ENCODE measurements at regions not wholly inside any gene's neighbourhood (a gene's known extent, or its start where the extent isn't known, plus 50 kb on each side); places are given as distances from the start of the nearest gene placed in this dataset.

GRCh38 chr9:18188971-18189370, 285.0 kb upstream of the ADAMTSL1 start:
- TF ChIP-seq CTCF (IDR thresholded peaks at IDR 0.05; ENCODE audit: control insufficient read depth, extremely low read depth, insufficient read depth), result no peak
- DNase-seq (ENCODE audit: low read depth), result no peak

GRCh38 chr9:18189871-18190670, 283.9 kb upstream of the ADAMTSL1 start:
- peak; percentile 35 for DNase-seq (ENCODE audit: low read depth)
- no peak overlapping the region for H3K4me3 ChIP-seq (ENCODE audit: low read depth, low read length)
- TF ChIP-seq CTCF (IDR thresholded peaks at IDR 0.05; ENCODE audit: control insufficient read depth, extremely low read depth, insufficient read depth), result no peak

More at GRCh38 chr9:18188971-18189370, 285.0 kb upstream of the ADAMTSL1 start:
- no peak overlapping the region for H3K4me3 ChIP-seq (ENCODE audit: low read depth, low read length)

- no peak for TF ChIP-seq CTCF (IDR thresholded peaks at IDR 0.05; ENCODE audit: control insufficient read depth, extremely low read depth, insufficient read depth)
- no peak for DNase-seq (ENCODE audit: low read depth)
- no peak overlapping the region for H3K4me3 ChIP-seq (ENCODE audit: low read depth, low read length)
Observed at GRCh38 chr9:18190671-18191374, 283.1 kb upstream of the ADAMTSL1 start.

GRCh38 chr9:18194316-18194715, 279.6 kb upstream of the ADAMTSL1 start:
- no peak for DNase-seq (ENCODE audit: low read depth)
- TF ChIP-seq CTCF (IDR thresholded peaks at IDR 0.05; ENCODE audit: control insufficient read depth, extremely low read depth, insufficient read depth), result no peak
- H3K4me3 ChIP-seq (ENCODE audit: low read depth, low read length), result no peak overlapping the region

GRCh38 chr9:18195223-18195622, 278.7 kb upstream of the ADAMTSL1 start:
- no peak for TF ChIP-seq CTCF (IDR thresholded peaks at IDR 0.05; ENCODE audit: control insufficient read depth, extremely low read depth, insufficient read depth)
- no peak overlapping the region for H3K4me3 ChIP-seq (ENCODE audit: low read depth, low read length)
- no peak for DNase-seq (ENCODE audit: low read depth)

GRCh38 chr9:18202924-18203323, 271.0 kb upstream of the ADAMTSL1 start:
- no peak for TF ChIP-seq CTCF (IDR thresholded peaks at IDR 0.05; ENCODE audit: control insufficient read depth, extremely low read depth, insufficient read depth)
- H3K4me3 ChIP-seq (ENCODE audit: low read depth, low read length), result no peak overlapping the region
- no peak for DNase-seq (ENCODE audit: low read depth)

Data from LNCaP clone FGC (cell line).